ENCODE measurements at regions not wholly inside any gene's neighbourhood (a gene's known extent, or its start where the extent isn't known, plus 50 kb on each side); places are given as distances from the start of the nearest gene placed in this dataset.

DNA sequence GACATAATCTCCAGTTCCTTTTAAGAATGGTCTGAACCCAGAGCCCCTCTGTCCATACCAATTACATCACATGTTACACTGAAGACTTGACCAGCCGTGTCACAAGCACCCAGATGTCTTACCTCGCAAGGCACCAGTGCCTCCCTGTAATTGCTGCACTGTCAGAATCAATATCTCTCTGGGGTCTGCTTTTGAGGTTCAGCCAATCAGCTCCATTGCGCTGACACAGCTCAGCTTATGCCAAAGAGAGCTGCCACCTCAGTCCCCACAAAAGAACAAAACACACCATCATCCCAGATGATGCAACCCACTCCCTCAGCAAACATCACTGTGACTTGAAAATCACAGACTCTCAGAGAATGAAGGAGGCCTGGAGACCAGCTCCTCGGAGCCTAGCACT is 82.5 kb upstream of the SORBS2 start:
- no peak for DNase-seq (ENCODE audit: low spot score)

DNA sequence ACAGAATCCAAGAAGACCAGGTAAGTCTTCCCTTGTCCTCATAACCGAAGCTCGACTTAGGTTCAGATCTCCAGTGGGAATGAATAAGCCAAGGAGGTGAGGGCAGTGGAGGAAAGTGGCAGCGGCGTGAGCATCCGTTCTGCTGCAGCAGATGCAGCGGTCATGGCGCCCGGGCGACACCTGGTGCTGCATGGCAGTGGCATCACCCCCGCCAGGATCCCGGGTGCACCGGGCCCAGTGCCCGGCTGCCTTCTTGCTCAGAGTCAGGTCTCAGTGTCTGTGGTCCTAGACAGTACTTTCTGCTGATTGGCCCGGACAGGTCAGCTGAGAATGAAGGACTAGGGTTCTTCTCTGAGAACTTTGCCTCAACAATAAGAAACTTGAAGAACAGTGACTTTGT is 83.4 kb upstream of the SORBS2 start:
- DNase-seq (ENCODE audit: low spot score) = no peak

DNA sequence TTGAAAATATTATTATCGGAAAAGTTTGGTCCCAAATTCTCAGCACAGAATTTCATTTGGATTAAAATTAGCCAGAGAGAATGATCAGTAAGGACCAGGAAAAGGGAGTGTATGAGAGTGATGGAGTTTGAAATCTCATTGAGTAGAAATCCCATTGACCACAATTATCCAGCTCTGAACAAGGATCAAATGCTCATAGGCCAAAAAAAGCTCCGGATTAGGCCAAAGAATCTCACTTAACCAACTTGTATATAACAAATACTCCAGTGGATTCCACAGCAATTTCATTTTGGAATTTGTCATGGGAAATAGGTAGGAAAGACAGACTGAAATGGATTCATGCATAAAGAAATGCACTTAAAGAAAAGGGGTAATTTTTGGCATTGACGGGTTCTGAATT is 83.9 kb upstream of the SORBS2 start:
- no peak for DNase-seq (ENCODE audit: low spot score)

DNA sequence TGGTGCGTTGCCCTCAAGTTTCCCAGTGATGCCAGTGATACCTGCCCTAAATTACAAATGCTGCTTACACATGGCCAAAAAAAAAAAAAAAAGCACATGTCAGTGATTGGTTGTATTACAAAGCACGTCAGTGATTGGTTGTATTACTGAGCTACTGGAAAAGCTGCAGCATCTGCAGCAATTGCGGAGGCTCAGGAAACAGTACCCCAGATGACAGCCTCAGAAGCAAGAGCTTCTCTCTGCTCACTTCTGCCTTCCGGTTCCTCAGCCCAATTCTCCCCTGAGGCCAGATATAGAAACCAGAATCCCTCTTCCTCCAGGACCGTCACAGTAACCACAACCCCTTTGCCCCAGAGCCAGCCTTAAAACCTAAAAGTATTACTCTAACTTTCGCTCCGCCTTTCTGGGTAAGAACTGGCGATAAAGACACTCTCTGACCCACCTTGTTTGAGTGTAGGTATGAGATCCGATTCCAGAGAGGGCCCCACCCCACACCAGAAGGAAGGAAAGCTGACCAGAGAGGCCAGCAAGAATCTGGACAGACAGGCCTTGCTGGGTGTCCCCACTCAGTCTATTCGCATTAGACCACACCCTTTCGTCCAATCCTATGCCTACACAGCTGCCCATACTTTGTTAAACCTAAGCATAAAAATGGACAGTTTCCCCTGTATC is 85.0 kb upstream of the SORBS2 start:
- DNase-seq (ENCODE audit: low spot score) = no peak

DNA sequence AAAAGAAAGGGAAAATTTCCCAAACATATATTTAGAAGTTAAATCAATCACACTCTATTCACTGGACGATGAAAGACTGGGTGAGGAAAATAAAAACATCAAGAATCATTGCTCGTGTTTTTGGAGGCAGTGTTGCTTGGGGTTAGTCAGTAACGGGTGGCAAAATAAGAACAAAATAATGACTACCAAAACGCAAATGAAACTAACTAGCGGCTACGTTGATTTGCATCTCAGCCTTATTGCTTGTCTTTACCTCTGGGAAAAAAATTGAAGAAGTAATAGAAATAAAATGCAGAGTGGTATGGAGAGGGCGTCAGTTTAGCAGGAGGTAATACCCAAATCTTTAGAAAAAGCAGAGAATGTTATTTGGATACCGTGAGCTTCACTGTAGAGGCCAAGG is 86.4 kb upstream of the SORBS2 start:
- no peak for DNase-seq (ENCODE audit: low spot score)

DNA sequence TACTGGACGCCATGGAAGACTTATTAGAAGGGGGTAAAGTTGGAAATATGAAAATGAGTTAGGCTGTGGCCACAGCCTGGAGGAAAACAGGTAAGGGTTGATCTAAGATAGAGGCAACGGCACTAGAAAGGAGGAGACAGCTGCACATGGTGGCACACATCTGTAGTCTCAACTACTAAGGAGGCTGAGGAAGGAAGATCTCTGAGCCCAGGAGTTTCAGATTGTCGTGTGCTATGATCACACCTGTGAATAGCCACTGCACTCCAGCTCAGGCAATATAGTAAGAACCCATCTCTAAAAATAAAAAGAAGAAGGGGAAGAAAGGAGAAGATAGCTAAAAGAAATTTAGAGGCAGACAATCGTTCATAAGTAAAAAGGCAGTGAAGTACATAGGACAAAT is 87.8 kb upstream of the SORBS2 start:
- no peak for DNase-seq (ENCODE audit: low spot score)

DNA sequence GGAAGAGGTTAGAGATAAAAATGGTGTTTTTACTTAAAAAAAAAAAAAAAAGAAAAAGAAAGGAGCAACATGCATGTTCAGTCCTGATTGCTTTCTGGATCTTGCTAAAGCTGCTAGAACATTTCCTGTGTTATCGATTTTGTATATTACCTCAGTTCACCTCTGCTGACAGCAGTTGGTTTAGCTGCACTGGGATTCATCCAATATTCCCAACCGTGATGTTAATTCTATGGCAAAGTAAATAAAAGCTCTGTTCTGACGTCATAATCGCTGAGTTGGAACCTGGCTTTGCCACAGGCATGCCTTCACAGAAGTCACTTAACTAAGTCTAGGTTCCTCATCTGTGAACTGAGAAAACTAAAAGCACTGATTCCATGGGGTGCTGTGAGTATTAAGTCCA is 90.7 kb upstream of the SORBS2 start:
- no peak for DNase-seq (ENCODE audit: low spot score)

DNA sequence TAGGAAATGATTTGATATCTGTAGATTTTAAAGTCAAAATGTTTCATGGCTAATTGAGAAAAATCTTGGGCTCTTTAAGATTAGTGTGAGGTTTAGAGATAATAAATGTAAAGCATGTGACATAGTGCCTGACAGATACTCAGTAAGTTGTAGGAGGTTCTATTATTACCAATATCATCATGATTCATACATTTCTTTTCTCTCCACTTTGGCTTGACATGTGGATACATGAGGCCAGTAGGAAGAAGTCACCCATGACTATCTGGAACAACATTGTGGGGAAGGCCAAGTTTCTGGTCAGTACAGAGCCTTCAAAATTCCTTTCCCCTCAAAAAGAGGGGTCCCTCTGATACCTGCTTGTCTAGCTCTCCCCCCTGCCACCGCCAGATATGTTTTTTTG is 91.2 kb upstream of the SORBS2 start:
- no peak for DNase-seq (ENCODE audit: low spot score)

DNA sequence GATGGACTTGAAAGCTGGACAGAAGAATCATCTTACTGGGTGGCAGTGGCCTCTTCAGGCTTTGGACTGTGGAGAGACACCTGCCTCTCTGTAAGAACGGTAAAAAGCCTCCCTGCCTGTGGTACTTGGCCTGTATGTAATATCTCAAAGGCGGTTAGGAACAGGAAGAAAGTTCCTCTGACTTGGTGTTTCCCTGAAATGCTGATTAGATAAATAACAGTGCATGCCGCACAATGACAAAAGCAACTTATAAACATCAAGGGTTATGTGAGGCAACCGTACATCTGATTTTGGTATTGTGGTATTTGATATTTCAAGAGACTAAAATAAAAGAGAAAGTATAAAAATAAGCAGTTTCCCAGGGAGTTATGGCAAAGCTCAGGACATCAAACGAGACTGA is 92.4 kb upstream of the SORBS2 start:
- no peak for DNase-seq (ENCODE audit: low spot score)

DNA sequence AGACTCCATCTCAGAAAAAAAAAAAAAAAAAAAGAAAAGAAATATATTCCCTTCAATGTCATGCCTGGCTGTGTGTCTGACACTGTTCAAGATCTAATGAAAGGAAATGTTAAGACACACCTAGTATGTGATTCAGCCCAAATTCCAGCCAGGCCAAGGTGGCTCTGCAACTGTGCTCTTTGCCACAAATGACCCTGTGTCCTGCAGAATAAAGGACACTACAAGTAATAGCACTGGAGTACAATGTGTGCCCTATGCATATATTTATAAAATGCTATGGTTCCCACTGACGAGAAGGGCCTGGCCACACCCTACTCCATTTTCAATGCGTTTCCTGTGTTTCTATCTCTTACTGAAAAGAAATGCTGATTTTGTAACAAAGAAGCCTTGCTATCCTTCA is 98.0 kb upstream of the SORBS2 start:
- DNase-seq (ENCODE audit: low spot score) = no peak

DNA sequence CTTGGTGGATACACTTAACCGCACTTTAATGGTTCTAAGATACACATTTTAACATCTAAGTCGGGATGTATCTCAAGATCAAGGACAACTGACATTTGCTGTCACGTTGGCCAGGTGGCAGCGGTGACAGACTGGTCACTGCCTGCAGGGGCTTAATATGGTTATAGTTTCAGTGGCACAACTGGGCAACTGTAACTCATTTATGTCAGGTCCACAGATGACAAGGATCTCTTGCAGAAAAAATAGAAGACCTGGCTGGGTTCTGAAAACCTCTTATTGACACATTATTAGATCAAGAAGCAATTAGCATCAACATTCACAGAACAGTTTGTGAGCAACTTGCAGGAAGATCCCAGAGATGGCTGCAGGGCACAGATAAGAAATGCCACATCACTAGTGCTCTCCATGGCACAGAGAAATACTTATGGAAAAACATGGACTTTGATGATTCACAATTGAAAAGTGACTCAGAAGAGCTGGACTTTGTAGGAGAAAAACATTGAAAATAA is 99.6 kb upstream of the SORBS2 start:
- no peak for DNase-seq (ENCODE audit: low spot score)

DNA sequence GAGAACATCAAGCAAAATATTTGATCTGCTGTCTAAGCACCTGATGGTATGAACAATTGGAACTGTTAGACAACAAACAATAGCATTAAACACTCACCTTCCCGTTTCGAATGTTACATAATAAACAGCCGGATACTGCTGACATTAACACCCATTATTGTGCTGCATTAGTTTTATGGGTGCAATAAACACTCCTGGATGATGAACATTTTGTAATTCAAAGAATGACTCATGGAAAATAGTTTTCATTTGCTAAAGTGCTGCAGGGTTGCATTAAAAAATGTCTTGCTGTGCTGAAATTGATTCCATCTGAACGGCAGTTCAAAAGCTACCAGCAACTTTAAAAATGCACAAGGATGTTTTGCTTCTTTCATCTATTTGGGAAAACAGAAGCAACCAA is 100.8 kb upstream of the SORBS2 start:
- DNase-seq (ENCODE audit: low spot score) = peak; percentile 56

DNA sequence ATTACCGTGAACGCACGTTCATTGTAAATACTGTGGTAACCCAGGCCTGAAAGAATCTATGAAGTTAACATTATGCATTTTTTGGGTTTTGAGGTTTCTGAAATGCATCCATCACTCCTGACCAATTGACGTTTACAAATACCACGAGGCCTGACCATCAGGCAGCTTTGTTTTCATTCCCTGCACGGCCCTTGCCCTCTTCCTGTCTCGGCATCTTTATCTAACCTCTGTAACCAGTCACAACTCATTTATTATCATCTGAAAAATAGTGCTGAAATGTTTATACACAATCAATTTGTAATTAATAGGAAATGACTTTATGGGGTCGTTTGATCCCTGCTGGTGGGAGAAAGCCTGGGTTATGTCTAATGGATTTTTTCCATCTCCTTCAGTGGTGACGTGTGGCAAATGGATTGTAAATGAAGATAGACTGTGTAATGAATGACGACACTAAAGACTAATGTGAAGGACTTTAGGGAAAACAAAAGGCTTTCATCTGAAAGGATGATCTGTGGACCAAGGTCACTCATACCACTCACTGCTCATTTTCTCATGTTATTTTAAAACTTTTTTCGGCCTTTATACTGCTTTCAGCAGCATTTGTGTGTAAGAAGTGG is 102.7 kb upstream of the SORBS2 start:
- peak; percentile 61 for DNase-seq (ENCODE audit: low spot score)

DNA sequence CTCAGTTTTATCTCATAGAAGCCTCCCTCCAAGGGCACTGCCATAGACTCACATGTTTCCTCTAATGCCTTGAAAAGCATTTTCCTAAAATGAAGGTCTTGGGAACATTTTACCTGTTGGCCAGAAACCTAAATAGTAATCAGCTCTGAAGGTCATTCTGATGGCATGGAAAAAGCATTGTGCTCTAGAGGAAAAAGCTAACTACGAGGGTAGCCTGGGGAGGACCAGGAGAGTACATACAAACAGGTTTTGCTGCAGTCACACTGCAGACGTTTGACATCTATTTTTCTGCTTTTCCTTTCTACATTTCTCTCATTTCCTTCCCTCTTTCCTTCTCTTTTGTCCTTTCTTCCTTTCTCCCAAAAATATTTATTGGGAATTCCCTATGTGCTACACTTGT is 103.3 kb upstream of the SORBS2 start:
- DNase-seq (ENCODE audit: low spot score) = no peak

DNA sequence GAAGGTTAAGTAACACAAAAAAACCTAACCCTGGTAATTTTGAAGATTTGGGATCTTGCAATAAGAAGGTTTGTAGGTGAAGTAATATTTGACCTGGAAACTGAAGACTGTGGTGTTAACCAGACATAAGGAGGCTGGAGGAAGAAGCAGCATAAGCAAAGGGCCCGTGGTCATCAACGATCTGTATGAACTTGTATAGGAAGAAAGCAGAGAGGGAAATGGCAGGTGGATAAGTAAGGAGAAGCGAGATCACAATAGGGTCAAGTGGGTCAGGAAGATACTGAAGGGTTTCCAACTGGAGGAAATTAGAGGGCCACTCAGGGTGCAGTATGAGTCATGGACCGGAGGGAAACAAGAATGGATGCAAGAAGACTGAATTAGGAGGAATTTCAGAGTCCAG is 103.8 kb upstream of the SORBS2 start:
- no peak for DNase-seq (ENCODE audit: low spot score)

DNA sequence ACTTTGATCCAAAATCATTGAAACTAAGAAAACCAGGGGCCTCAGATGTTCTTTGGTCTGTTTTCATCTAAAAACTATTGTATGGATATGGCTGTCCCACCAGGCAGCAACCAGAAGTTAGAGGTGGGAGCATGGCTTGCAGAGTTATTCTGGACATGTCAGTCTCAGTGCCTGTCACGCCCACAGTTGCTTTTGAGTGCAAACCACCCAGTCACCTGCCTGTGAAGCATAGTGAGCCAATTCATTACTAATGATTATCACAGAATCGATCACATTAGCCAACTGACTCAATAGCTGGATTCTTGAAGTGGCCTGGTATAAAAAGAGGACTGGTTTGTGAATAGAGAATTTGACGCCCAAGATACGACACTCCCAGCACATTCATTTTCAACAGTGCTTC is 104.2 kb upstream of the SORBS2 start:
- DNase-seq (ENCODE audit: low spot score) = no peak

DNA sequence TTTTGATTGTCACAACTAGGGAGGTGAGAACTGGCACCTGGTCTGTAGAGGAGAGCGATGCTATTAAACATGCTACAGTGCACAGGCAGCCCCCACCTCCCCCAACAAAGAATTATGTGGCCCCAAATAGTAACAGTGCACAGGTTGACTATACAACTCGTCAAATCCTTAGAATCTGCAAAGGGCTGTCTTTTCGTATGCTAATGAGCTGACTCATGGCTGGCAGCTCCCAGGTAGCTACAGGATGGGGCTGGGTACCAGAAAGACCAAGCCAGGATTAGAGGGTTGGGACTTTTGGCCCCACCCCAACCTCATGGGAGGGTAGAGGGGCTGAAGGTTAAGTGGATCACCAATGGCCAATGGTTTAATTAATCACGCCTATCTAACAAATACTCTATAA is 104.7 kb upstream of the SORBS2 start:
- DNase-seq (ENCODE audit: low spot score) = no peak

DNA sequence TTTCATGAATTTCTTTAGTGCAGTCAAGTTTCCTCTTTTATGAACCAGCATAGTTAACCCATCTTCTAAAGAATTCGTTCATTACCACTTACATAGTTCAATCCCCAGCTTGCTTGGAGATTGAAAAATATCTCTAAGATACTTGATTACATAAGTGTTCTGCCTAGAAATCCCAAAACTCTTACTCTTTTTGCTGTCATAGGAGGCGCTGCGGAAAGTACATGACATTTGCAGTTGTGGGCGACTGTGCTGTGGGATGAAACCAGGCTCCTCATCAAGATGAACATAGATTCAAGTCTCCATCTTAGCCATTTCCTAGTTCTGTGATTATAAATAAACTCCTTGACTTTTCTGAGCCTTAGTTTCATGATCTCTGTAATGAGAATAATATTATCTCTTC is 107.1 kb upstream of the SORBS2 start:
- no peak for DNase-seq (ENCODE audit: low spot score)

DNA sequence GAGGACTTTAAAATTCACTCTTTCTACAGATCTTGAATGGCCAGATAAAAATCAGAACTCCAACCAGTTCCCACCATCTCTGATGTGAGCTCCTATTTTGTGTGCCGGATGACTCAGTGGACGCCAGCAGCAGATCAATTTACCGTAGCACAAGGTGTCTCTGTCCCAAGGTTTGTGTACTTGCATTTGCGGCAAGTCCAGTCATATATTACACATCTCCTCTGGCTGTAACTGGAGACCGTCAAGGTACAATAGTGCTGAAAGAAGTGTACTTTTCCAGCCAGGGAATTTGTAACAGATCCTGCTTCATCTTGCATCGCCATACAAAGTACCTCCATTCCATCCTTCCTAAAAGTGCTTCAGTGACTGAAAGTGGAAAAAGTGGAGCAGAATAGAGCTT is 108.2 kb upstream of the SORBS2 start:
- DNase-seq (ENCODE audit: low spot score) = no peak

DNA sequence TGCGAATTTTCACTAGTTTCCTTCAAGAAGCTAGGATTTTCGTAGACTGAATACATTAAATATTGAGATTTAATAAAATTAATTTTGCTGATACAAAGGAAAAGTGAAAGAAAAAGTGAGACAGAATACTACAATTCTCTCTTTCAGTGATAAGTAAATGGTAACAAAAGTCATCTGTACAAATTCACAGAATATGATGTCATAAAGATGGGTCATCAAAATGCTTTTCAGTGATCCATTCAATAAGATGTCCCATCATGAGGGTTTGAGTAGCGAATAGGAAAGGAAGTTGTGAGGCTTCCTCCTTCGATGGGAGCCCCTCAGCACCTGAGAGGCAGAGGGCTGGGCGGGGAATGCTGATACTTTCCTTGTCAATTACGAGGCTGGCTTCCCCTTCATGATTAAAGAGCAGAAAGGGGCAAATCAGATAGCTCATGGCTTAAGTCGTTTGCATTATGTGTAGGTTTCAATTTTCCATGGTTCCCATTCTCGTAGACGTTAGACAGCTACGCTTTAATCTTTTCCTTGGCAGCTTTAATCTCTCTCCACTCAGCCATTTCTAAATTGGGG is 108.8 kb upstream of the SORBS2 start:
- DNase-seq (ENCODE audit: low spot score) = no peak

DNA sequence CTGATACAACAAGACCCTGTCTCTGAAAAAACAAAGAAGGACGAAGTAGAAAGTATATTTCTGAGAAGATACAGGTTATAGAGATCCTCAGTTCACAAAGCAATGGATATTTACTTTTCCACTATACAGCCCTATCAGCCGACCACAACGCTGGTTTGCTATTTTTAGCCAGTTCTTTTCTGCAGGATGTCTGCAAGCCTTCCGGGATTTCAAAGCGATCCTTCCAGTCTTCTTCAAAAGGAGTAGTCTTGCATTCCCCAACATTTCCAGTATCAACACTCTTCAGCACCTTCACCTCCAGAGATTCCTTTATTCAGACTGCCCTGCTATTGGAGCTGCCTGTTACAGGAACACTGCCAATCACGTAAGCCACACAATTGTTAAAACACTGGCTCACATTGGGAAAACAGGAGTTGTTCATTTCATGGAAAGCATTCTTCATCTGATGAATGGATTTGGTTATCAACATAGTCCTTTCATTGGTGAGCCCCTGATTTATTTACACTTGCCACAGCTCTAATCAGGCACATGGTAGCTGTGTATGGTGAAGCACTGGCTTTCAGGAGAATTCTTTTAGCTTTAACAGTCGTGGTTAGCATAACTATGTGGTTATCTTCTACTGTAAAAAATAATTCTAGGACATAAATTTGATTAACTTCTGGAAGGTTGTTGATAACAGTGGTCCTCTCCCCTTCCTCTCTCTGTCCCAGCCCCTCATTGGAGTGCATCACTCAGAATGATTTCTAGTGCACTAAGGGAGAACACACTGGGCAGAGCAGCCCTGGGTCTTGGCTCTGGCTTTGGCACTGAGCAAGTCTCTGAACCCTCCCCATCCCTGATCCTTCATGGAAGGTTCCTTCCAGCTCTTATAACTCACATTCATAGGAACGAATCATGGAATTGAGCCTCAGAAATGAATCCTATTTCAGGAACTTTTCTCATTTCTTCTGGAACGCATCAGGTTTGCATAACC is 109.9 kb upstream of the SORBS2 start:
- no peak for DNase-seq (ENCODE audit: low spot score)

DNA sequence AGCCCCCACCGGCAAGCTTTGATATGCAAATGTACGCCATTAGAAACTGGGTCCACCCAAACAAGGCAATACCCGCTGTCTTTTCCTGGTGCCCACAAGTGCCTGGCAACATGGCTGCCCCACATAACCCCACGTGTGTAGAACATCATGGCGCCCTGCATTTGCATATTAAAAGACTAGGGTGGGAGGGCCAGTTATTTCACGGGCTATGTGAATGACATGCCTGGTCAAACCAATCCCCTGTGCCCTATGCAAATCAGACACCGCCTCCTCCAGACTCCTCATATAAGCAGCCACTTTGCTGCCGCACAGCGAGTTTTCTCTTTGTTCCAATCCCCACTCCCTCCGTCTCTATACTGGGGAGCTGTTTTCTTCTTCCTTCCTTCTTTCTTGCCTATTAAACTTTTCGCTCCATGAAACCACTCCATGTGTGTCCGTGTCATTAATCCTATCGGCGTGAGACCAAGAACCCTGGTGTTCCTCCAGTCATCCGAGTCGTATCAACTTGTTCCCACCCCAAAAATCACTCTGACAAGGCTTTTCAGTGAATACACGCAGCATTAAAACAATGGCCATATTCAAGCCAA is 112.6 kb upstream of the SORBS2 start:
- no peak for DNase-seq (ENCODE audit: low spot score)
